ENCODE measurements at regions not wholly inside any gene's neighbourhood (a gene's known extent, or its start where the extent isn't known, plus 50 kb on each side); places are given as distances from the start of the nearest gene placed in this dataset.
"Not testable (repeated sequence)": the region's sequence is repeated elsewhere in the genome, so short reads cannot be mapped to it uniquely, and the experiment has no call there.

GRCh38 chr2:193467276-193467987 lies 1272.7 kb upstream of the TMEFF2 start:
- Histone ChIP-seq H3K27ac (no peak overlapping the region), H3K4me1 (replicated peaks) (no peaks in the 10 kb centered on the region), H3K36me3 (no peaks in the 10 kb centered on the region), H3K27me3 (replicated peaks) (no peaks in the 10 kb centered on the region), H3K4me3 (no peak overlapping the region), H3K9me3 (replicated peaks) (no peaks in the 10 kb centered on the region)
- no peak for DNase-seq (ENCODE audit: low read depth in 1 of 2, low spot score in 2 of 2)

GRCh38 chr2:193463011-193463410 lies 1268.3 kb upstream of the TMEFF2 start:
- no peaks in the 10 kb centered on the region for H3K4me1 ChIP-seq (replicated peaks)
- H3K4me3 ChIP-seq: no peak overlapping the region
- no peaks in the 10 kb centered on the region for H3K27me3 ChIP-seq (replicated peaks)
- no peaks in the 10 kb centered on the region for H3K36me3 ChIP-seq
- no peak for DNase-seq (ENCODE audit: low read depth in 1 of 2, low spot score in 2 of 2)
- no peaks in the 10 kb centered on the region for H3K9me3 ChIP-seq (replicated peaks)
- no peak overlapping the region for H3K27ac ChIP-seq

- no peaks in the 10 kb centered on the region for H3K9me3 ChIP-seq (replicated peaks)
- H3K36me3 ChIP-seq: no peaks in the 10 kb centered on the region
- H3K4me1 ChIP-seq (replicated peaks): no peaks in the 10 kb centered on the region
- DNase-seq (ENCODE audit: low read depth in 1 of 2, low spot score in 2 of 2): no peak
- no peaks in the 10 kb centered on the region for H3K27me3 ChIP-seq (replicated peaks)
- no peak overlapping the region for H3K4me3 ChIP-seq
- no peak overlapping the region for H3K27ac ChIP-seq
Measured at GRCh38 chr2:193462411-193462810, 1267.7 kb upstream of the TMEFF2 start.

GRCh38 chr2:193461431-193461934 lies 1266.8 kb upstream of the TMEFF2 start:
- H3K27ac ChIP-seq: no peak overlapping the region
- no peaks in the 10 kb centered on the region for H3K9me3 ChIP-seq (replicated peaks)
- no peaks in the 10 kb centered on the region for H3K36me3 ChIP-seq
- H3K27me3 ChIP-seq (replicated peaks): no peaks in the 10 kb centered on the region
- no peak overlapping the region for H3K4me3 ChIP-seq
- H3K4me1 ChIP-seq (replicated peaks): no peaks in the 10 kb centered on the region
- DNase-seq (ENCODE audit: low read depth in 1 of 2, low spot score in 2 of 2): no peak

GRCh38 chr2:193446967-193447366 lies 1252.2 kb upstream of the TMEFF2 start:
- Histone ChIP-seq H3K9me3 (replicated peaks) (no peaks in the 10 kb centered on the region), H3K27ac (no peak overlapping the region), H3K4me3 (no peak overlapping the region), H3K27me3 (replicated peaks) (no peaks in the 10 kb centered on the region), H3K4me1 (replicated peaks) (no peaks in the 10 kb centered on the region), H3K36me3 (no peaks in the 10 kb centered on the region)
- no peak for DNase-seq (ENCODE audit: low read depth in 1 of 2, low spot score in 2 of 2)

- no peaks in the 10 kb centered on the region for H3K27me3 ChIP-seq (replicated peaks)
- DNase-seq (ENCODE audit: low read depth in 1 of 2, low spot score in 2 of 2): no peak
- H3K36me3 ChIP-seq: no peaks in the 10 kb centered on the region
- no peaks in the 10 kb centered on the region for H3K9me3 ChIP-seq (replicated peaks)
- no peak overlapping the region for H3K4me3 ChIP-seq
- H3K4me1 ChIP-seq (replicated peaks): no peaks in the 10 kb centered on the region
- H3K27ac ChIP-seq: no peak overlapping the region
Measured at GRCh38 chr2:193442293-193442692, 1247.6 kb upstream of the TMEFF2 start.

- Histone ChIP-seq H3K9me3 (replicated peaks) (peaks cover 4% of the 10 kb centered on the region; the same call in 1 of the 2 replicates), H3K4me3 (no peak overlapping the region), H3K36me3 (no peaks in the 10 kb centered on the region), H3K27ac (no peak overlapping the region), H3K27me3 (replicated peaks) (no peaks in the 10 kb centered on the region), H3K4me1 (replicated peaks) (no peaks in the 10 kb centered on the region)
- no peak for DNase-seq (ENCODE audit: low read depth in 1 of 2, low spot score in 2 of 2)
Measured at GRCh38 chr2:193428336-193428818, 1233.6 kb upstream of the TMEFF2 start.

- not testable (repeated sequence) for H3K9me3 ChIP-seq (replicated peaks); H3K4me1 ChIP-seq (replicated peaks); DNase-seq (ENCODE audit: low read depth in 1 of 2, low spot score in 2 of 2); H3K4me3 ChIP-seq; H3K27me3 ChIP-seq (replicated peaks); H3K27ac ChIP-seq; H3K36me3 ChIP-seq
Measured at GRCh38 chr2:193412368-193412767, 1217.6 kb upstream of the TMEFF2 start.

- H3K36me3 ChIP-seq: no peaks in the 10 kb centered on the region
- DNase-seq (ENCODE audit: low read depth in 1 of 2, low spot score in 2 of 2): no peak
- no peaks in the 10 kb centered on the region for H3K4me1 ChIP-seq (replicated peaks)
- H3K4me3 ChIP-seq: no peak overlapping the region
- H3K27ac ChIP-seq: no peak overlapping the region
- H3K9me3 ChIP-seq (replicated peaks): no peaks in the 10 kb centered on the region
- no peaks in the 10 kb centered on the region for H3K27me3 ChIP-seq (replicated peaks)
Measured at GRCh38 chr2:193409951-193410350, 1215.2 kb upstream of the TMEFF2 start.

GRCh38 chr2:193382583-193382982 lies 1187.8 kb upstream of the TMEFF2 start:
- Histone ChIP-seq H3K27ac (no peak overlapping the region), H3K9me3 (replicated peaks) (no peaks in the 10 kb centered on the region), H3K4me3 (no peak overlapping the region), H3K36me3 (no peaks in the 10 kb centered on the region), H3K27me3 (replicated peaks) (no peaks in the 10 kb centered on the region), H3K4me1 (replicated peaks) (no peaks in the 10 kb centered on the region)
- DNase-seq (ENCODE audit: low read depth in 1 of 2, low spot score in 2 of 2): no peak

GRCh38 chr2:193377789-193378188 lies 1183.1 kb upstream of the TMEFF2 start:
- Histone ChIP-seq H3K36me3 (no peaks in the 10 kb centered on the region), H3K9me3 (replicated peaks) (no peaks in the 10 kb centered on the region; the same call in 1 of the 2 replicates), H3K4me3 (no peak overlapping the region), H3K4me1 (replicated peaks) (no peaks in the 10 kb centered on the region), H3K27ac (no peak overlapping the region), H3K27me3 (replicated peaks) (no peaks in the 10 kb centered on the region)
- no peak for DNase-seq (ENCODE audit: low read depth in 1 of 2, low spot score in 2 of 2)

GRCh38 chr2:193373120-193373519 lies 1178.4 kb upstream of the TMEFF2 start:
- Histone ChIP-seq H3K27ac (no peak overlapping the region), H3K36me3 (no peaks in the 10 kb centered on the region), H3K4me3 (no peak overlapping the region), H3K27me3 (replicated peaks) (no peaks in the 10 kb centered on the region), H3K4me1 (replicated peaks) (no peaks in the 10 kb centered on the region), H3K9me3 (replicated peaks) (no peaks in the 10 kb centered on the region; the same call in 1 of the 2 replicates)
- no peak for DNase-seq (ENCODE audit: low read depth in 1 of 2, low spot score in 2 of 2)

GRCh38 chr2:193371200-193371599 lies 1176.5 kb upstream of the TMEFF2 start:
- Histone ChIP-seq H3K4me3 (no peak overlapping the region), H3K27me3 (replicated peaks) (no peaks in the 10 kb centered on the region), H3K4me1 (replicated peaks) (no peaks in the 10 kb centered on the region), H3K27ac (no peak overlapping the region), H3K9me3 (replicated peaks) (no peaks in the 10 kb centered on the region; the same call in 1 of the 2 replicates), H3K36me3 (no peaks in the 10 kb centered on the region)
- no peak for DNase-seq (ENCODE audit: low read depth in 1 of 2, low spot score in 2 of 2)

GRCh38 chr2:193368615-193369014 lies 1173.9 kb upstream of the TMEFF2 start:
- H3K27ac ChIP-seq: no peak overlapping the region
- no peaks in the 10 kb centered on the region for H3K36me3 ChIP-seq
- no peak for DNase-seq (ENCODE audit: low read depth in 1 of 2, low spot score in 2 of 2)
- no peaks in the 10 kb centered on the region for H3K4me1 ChIP-seq (replicated peaks)
- no peak overlapping the region for H3K4me3 ChIP-seq
- H3K9me3 ChIP-seq (replicated peaks): no peaks in the 10 kb centered on the region; the same call in 1 of the 2 replicates
- no peaks in the 10 kb centered on the region for H3K27me3 ChIP-seq (replicated peaks)

Measured in SJSA1 (cell line).